GM10266 (cell line): ENCODE measurements at regions not wholly inside any gene's neighbourhood (a gene's known extent, or its start where the extent isn't known, plus 50 kb on each side); places are given as distances from the start of the nearest gene placed in this dataset.

Experiments
- DNase-seq: peaks from one replicate; pipeline ENCODE4 v3.0.0; 2012; ENCODE audit errors: extremely low spot score
- TF ChIP-seq, protein P1 (sequence below): IDR thresholded peaks from 2 replicates; pipeline ENCODE4 v1.5.1; 2012; ENCODE audit warnings: mild to moderate bottlenecking, low read depth; ENCODE audit not compliant: control insufficient read depth, insufficient read depth; ENCODE audit errors: missing control alignments

DNA sequence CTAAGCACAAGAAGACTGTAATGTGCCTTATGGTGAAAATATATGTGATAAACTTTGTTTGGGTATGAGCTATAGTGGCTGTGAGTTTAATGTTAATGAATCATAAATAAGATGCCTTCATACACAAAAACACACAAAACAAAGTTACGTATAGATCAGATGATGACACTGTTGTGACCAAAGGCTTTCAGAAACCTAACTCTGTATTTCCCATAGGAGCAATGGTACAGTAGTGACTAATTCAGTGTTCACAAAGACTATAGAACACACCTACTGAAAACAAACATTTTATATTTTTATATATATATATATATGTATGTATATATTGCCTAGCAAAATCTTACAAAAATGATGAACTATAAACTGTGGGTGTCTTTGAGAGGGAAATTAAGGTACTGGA, 393.8 kb upstream of the DCN start:
- no peak for DNase-seq
- TF ChIP-seq, protein P1, sequence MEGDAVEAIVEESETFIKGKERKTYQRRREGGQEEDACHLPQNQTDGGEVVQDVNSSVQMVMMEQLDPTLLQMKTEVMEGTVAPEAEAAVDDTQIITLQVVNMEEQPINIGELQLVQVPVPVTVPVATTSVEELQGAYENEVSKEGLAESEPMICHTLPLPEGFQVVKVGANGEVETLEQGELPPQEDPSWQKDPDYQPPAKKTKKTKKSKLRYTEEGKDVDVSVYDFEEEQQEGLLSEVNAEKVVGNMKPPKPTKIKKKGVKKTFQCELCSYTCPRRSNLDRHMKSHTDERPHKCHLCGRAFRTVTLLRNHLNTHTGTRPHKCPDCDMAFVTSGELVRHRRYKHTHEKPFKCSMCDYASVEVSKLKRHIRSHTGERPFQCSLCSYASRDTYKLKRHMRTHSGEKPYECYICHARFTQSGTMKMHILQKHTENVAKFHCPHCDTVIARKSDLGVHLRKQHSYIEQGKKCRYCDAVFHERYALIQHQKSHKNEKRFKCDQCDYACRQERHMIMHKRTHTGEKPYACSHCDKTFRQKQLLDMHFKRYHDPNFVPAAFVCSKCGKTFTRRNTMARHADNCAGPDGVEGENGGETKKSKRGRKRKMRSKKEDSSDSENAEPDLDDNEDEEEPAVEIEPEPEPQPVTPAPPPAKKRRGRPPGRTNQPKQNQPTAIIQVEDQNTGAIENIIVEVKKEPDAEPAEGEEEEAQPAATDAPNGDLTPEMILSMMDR, result no peak

DNA sequence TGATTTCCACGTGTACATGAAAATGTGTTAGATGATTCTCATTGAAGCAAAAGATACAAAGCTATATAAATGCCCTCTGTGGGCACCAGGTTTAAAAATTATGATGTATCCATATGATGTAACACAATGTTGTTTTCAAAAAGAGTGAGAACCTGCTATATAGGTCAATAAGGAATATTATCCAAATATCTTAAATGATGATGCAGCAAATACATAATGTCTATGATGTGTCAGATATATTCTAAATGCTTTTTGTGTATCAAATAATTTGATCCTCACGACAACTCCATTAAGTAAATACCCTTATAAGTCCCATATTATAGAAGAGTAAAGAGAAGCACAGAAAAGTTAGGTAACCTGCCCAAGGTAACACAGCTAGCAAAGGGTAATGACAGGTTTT, 393.0 kb upstream of the DCN start:
- TF ChIP-seq, protein P1, result no peak
- DNase-seq, result no peak

DNA sequence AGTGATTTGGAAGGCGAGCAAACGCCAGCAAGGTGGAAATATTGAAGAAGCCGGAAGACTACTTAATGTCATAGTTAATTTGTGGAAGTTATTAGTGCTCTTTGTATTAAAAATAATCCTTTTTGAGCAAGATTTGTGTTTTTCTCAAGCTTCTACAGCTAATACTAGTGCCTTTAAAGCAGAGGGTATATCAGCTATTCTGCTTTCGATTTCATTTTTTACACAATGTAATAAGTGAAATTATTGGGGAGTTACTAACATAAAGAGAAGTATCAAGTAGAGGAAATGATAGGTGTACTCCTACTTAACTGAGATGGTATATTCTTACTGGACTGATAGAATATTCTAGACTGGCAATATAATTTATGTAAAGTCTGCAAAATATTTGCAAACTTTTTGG, 392.4 kb upstream of the DCN start:
- DNase-seq, result no peak
- TF ChIP-seq, protein P1, result no peak

DNA sequence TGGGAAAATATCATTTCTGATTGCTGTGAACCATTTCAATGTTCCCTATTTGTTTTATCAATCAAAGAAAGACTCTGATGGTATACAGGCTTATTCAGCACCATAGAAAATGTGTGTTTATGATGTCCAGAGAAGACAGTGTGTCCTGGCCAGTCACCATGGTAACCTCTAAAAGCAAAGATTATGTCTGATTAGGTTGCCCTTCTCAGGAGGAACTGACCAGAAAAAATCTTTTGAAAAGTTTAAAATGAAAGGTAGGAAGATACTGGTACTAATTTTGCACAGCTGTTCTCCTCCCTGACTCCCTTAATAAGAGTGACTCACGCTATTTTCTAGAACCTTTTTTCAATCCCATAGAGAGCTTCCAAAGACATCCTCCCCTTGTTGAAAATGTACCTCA, 391.8 kb upstream of the DCN start:
- no peak for DNase-seq
- TF ChIP-seq, protein P1, result no peak

DNA sequence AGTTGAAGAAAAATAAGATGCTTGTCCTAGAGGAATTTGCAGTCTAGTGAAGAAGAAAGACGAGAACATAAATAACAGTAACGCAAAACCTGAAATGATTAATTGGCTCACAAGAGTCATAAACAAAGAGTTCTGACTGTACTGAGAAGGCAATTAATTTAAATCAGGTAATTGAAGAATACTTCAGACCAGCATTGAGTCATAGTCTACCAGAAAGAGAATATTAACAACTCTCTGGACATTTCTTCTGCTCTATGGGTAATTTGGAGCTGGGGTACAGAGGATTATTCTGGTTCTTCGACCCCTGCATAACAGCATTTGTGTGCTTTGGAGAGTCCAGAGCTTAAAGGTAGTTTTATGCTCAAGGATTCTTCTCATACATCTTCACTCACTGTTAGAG, 390.3 kb upstream of the DCN start:
- no peak for DNase-seq
- TF ChIP-seq, protein P1, result no peak

DNA sequence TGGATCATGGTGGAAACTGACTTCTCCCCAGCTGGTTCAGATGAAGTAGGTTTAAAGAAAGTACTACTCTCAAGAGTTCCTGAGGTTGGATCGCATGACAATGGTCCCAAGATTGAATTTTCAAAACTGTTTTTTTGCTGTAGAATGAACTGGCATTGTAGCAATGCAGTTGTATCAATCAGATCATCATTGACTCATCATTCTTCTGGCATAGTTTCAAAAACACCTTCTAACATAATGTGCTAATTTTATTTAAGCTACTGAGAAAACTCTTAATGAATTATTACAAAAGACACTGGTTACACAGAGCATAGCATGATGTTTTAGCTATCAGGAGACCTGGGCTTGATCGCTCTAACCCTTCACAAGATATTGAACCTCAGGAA, 384.5 kb upstream of the DCN start:
- TF ChIP-seq, protein P1, result no peak
- no peak for DNase-seq

DNA sequence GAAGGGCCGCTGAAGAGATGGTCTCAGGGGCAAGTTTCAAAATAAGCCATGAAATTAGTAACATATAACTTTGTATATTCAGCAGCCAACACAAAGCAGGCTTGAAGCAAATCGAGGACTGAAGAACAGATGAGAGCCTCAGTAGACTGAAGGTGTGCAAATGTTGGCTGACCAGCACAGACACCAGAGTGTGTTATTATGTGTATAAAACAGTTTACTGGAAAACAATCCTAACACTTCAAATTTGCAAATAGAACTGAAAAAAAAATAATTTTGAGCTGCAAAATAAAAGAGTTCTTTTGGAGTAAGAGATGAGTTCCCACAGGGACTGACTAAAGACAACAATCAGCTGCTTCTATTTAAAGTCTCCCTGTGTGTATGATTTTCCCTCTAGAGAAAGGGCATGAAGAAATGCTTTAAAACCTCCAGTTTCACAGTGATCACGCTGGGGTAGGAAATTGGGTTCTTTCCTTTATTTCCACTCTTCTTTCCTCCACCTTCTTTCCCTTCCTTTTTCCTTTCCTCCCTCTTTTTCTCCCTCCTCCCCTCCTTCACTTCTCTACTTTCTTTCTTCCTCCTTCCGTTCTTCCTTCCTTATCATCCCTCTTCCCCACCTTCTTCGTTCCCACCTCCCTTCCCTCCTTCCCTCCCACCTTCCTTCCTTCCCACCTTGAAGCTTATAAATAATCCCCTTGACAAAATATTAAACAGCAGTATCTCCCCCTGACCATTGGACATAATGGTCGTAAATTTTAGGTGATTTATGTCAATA, 383.9 kb upstream of the DCN start:
- no peak for DNase-seq
- TF ChIP-seq, protein P1, result no peak
